ENCODE measurements at regions not wholly inside any gene's neighbourhood (a gene's known extent, or its start where the extent isn't known, plus 50 kb on each side); places are given as distances from the start of the nearest gene placed in this dataset.
"Not testable (repeated sequence)": the region's sequence is repeated elsewhere in the genome, so short reads cannot be mapped to it uniquely, and the experiment has no call there.

- H3K4me3 ChIP-seq (ENCODE audit: low read depth, low read length); DNase-seq (ENCODE audit: low read depth): not testable (repeated sequence)
Observed at GRCh38 chr2:111466744-111467143, 346.0 kb downstream of the BCL2L11 start.

GRCh38 chr2:111470924-111471323 lies 350.2 kb downstream of the BCL2L11 start:
- DNase-seq (ENCODE audit: low read depth); H3K4me3 ChIP-seq (ENCODE audit: low read depth, low read length): not testable (repeated sequence)

- not testable (repeated sequence) for DNase-seq (ENCODE audit: low read depth); H3K4me3 ChIP-seq (ENCODE audit: low read depth, low read length)
Observed at GRCh38 chr2:111471791-111472530, 351.2 kb downstream of the BCL2L11 start.

- not testable (repeated sequence) for H3K4me3 ChIP-seq (ENCODE audit: low read depth, low read length); DNase-seq (ENCODE audit: low read depth)
Observed at GRCh38 chr2:111472844-111473403, 352.2 kb downstream of the BCL2L11 start.

GRCh38 chr2:111473522-111473921 lies 352.8 kb downstream of the BCL2L11 start:
- not testable (repeated sequence) for DNase-seq (ENCODE audit: low read depth); H3K4me3 ChIP-seq (ENCODE audit: low read depth, low read length)

- H3K4me3 ChIP-seq (ENCODE audit: low read depth, low read length); DNase-seq (ENCODE audit: low read depth): not testable (repeated sequence)
Observed at GRCh38 chr2:111474198-111474705, 353.5 kb downstream of the BCL2L11 start.

- TF ChIP-seq CTCF (conservative IDR thresholded peaks at IDR 0.05; ENCODE audit: low read depth, low read length): peak; percentile 24
- DNase-seq (ENCODE audit: low read depth); H3K4me3 ChIP-seq (ENCODE audit: low read depth, low read length): not testable (repeated sequence)
Observed at GRCh38 chr2:111478335-111478734, 357.6 kb downstream of the BCL2L11 start.

GRCh38 chr2:111478871-111479318 lies 358.2 kb downstream of the BCL2L11 start:
- not testable (repeated sequence) for DNase-seq (ENCODE audit: low read depth); H3K4me3 ChIP-seq (ENCODE audit: low read depth, low read length)

- H3K4me3 ChIP-seq (ENCODE audit: low read depth, low read length): not testable (repeated sequence)
Observed at GRCh38 chr2:111480016-111480625, 359.4 kb downstream of the BCL2L11 start.

GRCh38 chr2:111480633-111481032 lies 359.9 kb downstream of the BCL2L11 start:
- DNase-seq (ENCODE audit: low read depth); H3K4me3 ChIP-seq (ENCODE audit: low read depth, low read length): not testable (repeated sequence)

More at GRCh38 chr2:111480016-111480625, 359.4 kb downstream of the BCL2L11 start:
- not testable (repeated sequence) for DNase-seq (ENCODE audit: low read depth)

- not testable (repeated sequence) for DNase-seq (ENCODE audit: low read depth)
Observed at GRCh38 chr2:111481219-111481618, 360.5 kb downstream of the BCL2L11 start.

GRCh38 chr2:111482987-111483679 lies 362.4 kb downstream of the BCL2L11 start:
- not testable (repeated sequence) for DNase-seq (ENCODE audit: low read depth); H3K4me3 ChIP-seq (ENCODE audit: low read depth, low read length)

More at GRCh38 chr2:111481219-111481618, 360.5 kb downstream of the BCL2L11 start:
- not testable (repeated sequence) for H3K4me3 ChIP-seq (ENCODE audit: low read depth, low read length)

- not testable (repeated sequence) for H3K4me3 ChIP-seq (ENCODE audit: low read depth, low read length); DNase-seq (ENCODE audit: low read depth)
Observed at GRCh38 chr2:111484097-111484496, 363.4 kb downstream of the BCL2L11 start.

GRCh38 chr2:111485895-111486294 lies 365.2 kb downstream of the BCL2L11 start:
- not testable (repeated sequence) for H3K4me3 ChIP-seq (ENCODE audit: low read depth, low read length); DNase-seq (ENCODE audit: low read depth)

- DNase-seq (ENCODE audit: low read depth); H3K4me3 ChIP-seq (ENCODE audit: low read depth, low read length): not testable (repeated sequence)
Observed at GRCh38 chr2:111488451-111488850, 367.7 kb downstream of the BCL2L11 start.

- not testable (repeated sequence) for H3K4me3 ChIP-seq (ENCODE audit: low read depth, low read length); DNase-seq (ENCODE audit: low read depth)
Observed at GRCh38 chr2:111489460-111489859, 368.7 kb downstream of the BCL2L11 start.

GRCh38 chr2:111491181-111491580 lies 370.5 kb downstream of the BCL2L11 start:
- H3K4me3 ChIP-seq (ENCODE audit: low read depth, low read length); DNase-seq (ENCODE audit: low read depth): not testable (repeated sequence)

GRCh38 chr2:111491614-111492013 lies 370.9 kb downstream of the BCL2L11 start:
- H3K4me3 ChIP-seq (ENCODE audit: low read depth, low read length); DNase-seq (ENCODE audit: low read depth): not testable (repeated sequence)

All from epithelial cell of proximal tubule (primary cell).